ENCODE measurements at regions not wholly inside any gene's neighbourhood (a gene's known extent, or its start where the extent isn't known, plus 50 kb on each side); places are given as distances from the start of the nearest gene placed in this dataset.

DNA sequence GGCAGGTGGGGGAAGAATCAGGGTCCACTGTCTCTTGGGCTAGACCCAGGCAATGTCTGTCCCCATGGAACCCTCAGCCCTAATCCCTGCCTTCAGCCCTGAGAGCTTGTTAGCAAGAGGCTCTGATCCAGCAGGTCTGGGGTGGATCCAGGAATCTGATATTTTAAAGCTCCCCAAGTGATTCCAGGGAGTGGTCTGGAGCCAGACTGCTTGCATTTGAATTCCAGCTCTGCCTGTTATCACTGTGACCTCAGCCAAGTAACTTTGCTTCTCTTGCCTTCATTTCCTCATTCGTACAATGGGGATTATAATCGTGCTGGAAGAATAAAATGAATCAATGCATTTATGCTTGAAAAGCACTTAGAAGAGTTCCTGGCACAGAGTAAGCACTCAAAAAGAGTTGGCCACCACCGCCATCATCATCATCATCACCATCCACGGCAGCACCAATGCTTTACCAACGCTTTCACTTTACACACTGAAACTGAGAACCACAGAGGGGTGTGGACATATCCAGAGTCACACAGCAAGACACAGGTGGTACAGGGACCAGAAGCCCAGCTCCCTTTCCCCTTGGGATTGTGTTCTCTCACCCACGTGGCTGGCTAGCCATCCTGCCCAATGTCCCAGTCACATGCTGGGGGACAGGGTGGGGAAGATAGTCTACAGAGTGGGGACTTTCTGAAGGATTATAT, 75.7 kb upstream of the RALY start:
- Histone ChIP-seq H3K4me1 (ENCODE audit: control insufficient read depth in 1 of 2, insufficient read depth in 2 of 2, low read length in 2 of 2) (no peaks in the 10 kb centered on the region), H3K4me3 (ENCODE audit: low read length in 2 of 2) (no peak overlapping the region), H3K36me3 (ENCODE audit: control insufficient read depth in 1 of 2, insufficient read depth in 2 of 2, low read length in 1 of 2) (no peaks in the 10 kb centered on the region), H3K27me3 (ENCODE audit: control insufficient read depth in 1 of 2, insufficient read depth in 2 of 2, low read length in 1 of 2) (no peaks in the 10 kb centered on the region), H3K9me3 (ENCODE audit: control insufficient read depth, low read length) (no peaks in the 10 kb centered on the region), H3K27ac (ENCODE audit: low read depth in 1 of 2, low read length in 2 of 2) (no peak overlapping the region)
- intact Hi-C loops (cut with DNase I) = no loop called here
- WGBS, 2 donors = 35 to 49% methylated on average over 6 of the region's 6 CpGs
- DNase-seq = no peak
- peak; percentile 56 for ATAC-seq (ENCODE audit: low FRiP score)

DNA sequence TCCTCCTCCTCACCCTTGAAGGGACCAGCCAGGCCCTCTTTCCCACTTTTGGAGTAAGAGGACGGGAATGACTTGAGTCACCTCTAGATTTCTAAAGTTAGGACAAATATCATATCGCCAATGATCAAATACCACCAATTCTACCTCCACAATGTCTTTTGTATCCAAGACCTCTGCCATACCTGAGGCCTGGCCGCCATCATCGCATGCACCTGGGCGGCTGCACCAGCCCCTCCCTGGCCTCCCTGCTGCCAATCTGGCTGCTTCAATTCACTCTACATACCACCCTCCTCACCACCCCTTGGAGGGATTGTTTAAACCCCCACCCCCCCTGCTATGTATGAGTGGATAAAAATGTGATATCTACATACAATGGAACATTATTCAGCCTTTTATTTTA, 75.0 kb upstream of the RALY start:
- Histone ChIP-seq H3K4me3 (ENCODE audit: low read length in 2 of 2) (no peak overlapping the region), H3K27me3 (ENCODE audit: control insufficient read depth in 1 of 2, insufficient read depth in 2 of 2, low read length in 1 of 2) (no peaks in the 10 kb centered on the region), H3K27ac (ENCODE audit: low read depth in 1 of 2, low read length in 2 of 2) (no peak overlapping the region), H3K4me1 (ENCODE audit: control insufficient read depth in 1 of 2, insufficient read depth in 2 of 2, low read length in 2 of 2) (no peaks in the 10 kb centered on the region), H3K9me3 (ENCODE audit: control insufficient read depth, low read length) (no peaks in the 10 kb centered on the region), H3K36me3 (ENCODE audit: control insufficient read depth in 1 of 2, insufficient read depth in 2 of 2, low read length in 1 of 2) (no peaks in the 10 kb centered on the region)
- intact Hi-C loops (cut with DNase I) = no loop called here
- ATAC-seq (ENCODE audit: low FRiP score) = no peak
- DNase-seq = no peak
- WGBS, 2 donors = 95 to 96% methylated on average over 5 of the region's 5 CpGs

DNA sequence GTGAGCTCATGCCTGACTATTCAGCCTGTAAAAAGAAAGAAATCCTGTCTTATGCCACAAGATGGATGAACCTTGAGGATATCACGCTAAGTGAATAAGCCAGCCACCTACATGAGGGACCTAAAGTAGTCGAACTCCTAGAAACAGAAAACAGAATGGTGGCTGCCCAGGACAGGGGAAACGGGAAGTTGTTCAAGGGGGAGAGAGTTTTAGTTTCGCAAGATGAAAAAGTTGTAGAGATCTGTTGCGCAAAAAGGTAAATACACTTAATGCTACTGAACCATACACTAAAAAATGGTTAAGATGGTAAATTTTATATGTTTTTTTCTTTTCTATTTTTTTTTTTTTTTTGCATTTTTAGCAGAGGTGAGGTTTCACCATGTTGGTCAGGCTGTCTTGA, 74.1 kb upstream of the RALY start:
- ATAC-seq (ENCODE audit: low FRiP score) = no peak

DNA sequence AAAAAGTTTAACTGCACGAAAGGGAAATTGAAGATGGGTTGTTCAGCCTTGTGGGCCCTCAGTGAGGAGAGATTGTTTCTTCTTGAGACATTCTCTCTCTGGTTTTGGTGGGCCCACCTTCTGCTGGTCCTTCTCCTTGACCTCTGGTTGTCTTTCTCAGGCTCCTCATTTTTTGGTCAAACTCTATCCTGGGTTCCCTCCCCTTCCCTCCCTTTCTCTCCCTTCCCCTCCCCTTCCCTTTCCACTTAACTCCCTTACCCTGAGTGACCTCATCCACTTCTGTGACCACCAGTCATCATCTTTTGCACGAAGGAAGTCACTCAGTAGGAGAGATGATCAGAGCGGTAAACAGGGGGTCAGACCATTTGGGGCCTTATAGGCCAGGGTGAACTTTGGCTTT, 71.5 kb upstream of the RALY start:
- Histone ChIP-seq H3K27me3 (ENCODE audit: control insufficient read depth in 1 of 2, insufficient read depth in 2 of 2, low read length in 1 of 2) (no peaks in the 10 kb centered on the region), H3K4me3 (ENCODE audit: low read length in 2 of 2) (no peak overlapping the region), H3K36me3 (ENCODE audit: control insufficient read depth in 1 of 2, insufficient read depth in 2 of 2, low read length in 1 of 2) (no peaks in the 10 kb centered on the region), H3K4me1 (ENCODE audit: control insufficient read depth in 1 of 2, insufficient read depth in 2 of 2, low read length in 2 of 2) (no peaks in the 10 kb centered on the region), H3K27ac (ENCODE audit: low read depth in 1 of 2, low read length in 2 of 2) (no peak overlapping the region), H3K9me3 (ENCODE audit: control insufficient read depth, low read length) (no peaks in the 10 kb centered on the region)
- ATAC-seq (ENCODE audit: low FRiP score) (no peak), DNase-seq (no peak)
- intact Hi-C loops (cut with DNase I) = no loop called here
- WGBS, 2 donors = 84 to 89% methylated on average over 3 of the region's 3 CpGs

More for the DNA sequence above, 74.1 kb upstream of the RALY start:
- Histone ChIP-seq H3K36me3 (ENCODE audit: control insufficient read depth in 1 of 2, insufficient read depth in 2 of 2, low read length in 1 of 2) (no peaks in the 10 kb centered on the region), H3K27ac (ENCODE audit: low read depth in 1 of 2, low read length in 2 of 2) (no peak overlapping the region), H3K27me3 (ENCODE audit: control insufficient read depth in 1 of 2, insufficient read depth in 2 of 2, low read length in 1 of 2) (no peaks in the 10 kb centered on the region), H3K4me1 (ENCODE audit: control insufficient read depth in 1 of 2, insufficient read depth in 2 of 2, low read length in 2 of 2) (no peaks in the 10 kb centered on the region), H3K9me3 (ENCODE audit: control insufficient read depth, low read length) (no peaks in the 10 kb centered on the region), H3K4me3 (ENCODE audit: low read length in 2 of 2) (no peak overlapping the region)
- intact Hi-C loops (cut with DNase I) = no loop called here
- no peak for DNase-seq
- 88 to 93% methylated on average over 5 of the region's 5 CpGs for WGBS, 2 donors

GRCh38 chr20:33923740-33924139, 70.0 kb upstream of the RALY start:
- WGBS, 2 donors = 84 to 93% methylated on average over 4 of the region's 4 CpGs
- no peak for ATAC-seq (ENCODE audit: low FRiP score)

DNA sequence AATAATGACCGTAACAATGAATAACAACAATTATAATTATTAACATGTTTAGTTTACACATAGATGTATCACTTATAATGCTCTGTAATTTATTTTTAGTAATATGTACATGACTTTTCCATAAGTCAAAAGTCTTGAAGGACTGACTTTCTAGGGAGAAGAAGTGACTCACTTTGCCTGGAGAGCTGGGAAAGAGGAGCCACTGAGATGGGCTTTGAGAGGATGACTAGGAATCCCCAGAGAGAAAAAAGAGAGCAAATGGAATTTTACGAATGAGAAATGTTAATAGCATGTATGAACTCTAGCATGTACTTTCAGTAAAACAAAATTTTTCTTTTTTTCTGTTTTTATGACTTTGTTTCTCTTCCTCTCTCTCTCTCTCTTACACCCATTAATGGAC, 67.8 kb upstream of the RALY start:
- H3K36me3 ChIP-seq (ENCODE audit: control insufficient read depth in 1 of 2, insufficient read depth in 2 of 2, low read length in 1 of 2) = no peaks in the 10 kb centered on the region
- 83 to 84% methylated on average over 2 of the region's 2 CpGs for WGBS, 2 donors
- no peak for ATAC-seq (ENCODE audit: low FRiP score)
- H3K9me3 ChIP-seq (ENCODE audit: control insufficient read depth, low read length) = no peaks in the 10 kb centered on the region
- no peak overlapping the region for H3K27ac ChIP-seq (ENCODE audit: low read depth in 1 of 2, low read length in 2 of 2)
- no peaks in the 10 kb centered on the region for H3K27me3 ChIP-seq (ENCODE audit: control insufficient read depth in 1 of 2, insufficient read depth in 2 of 2, low read length in 1 of 2)
- DNase-seq = no peak
- intact Hi-C loops (cut with DNase I) = no loop called here
- H3K4me1 ChIP-seq (ENCODE audit: control insufficient read depth in 1 of 2, insufficient read depth in 2 of 2, low read length in 2 of 2) = no peaks in the 10 kb centered on the region
- no peak overlapping the region for H3K4me3 ChIP-seq (ENCODE audit: low read length in 2 of 2)

More at GRCh38 chr20:33923740-33924139, 70.0 kb upstream of the RALY start:
- intact Hi-C loops (cut with DNase I) = no loop called here
- DNase-seq = no peak
- no peak overlapping the region for H3K27ac ChIP-seq (ENCODE audit: low read depth in 1 of 2, low read length in 2 of 2)
- no peaks in the 10 kb centered on the region for H3K9me3 ChIP-seq (ENCODE audit: control insufficient read depth, low read length)
- no peaks in the 10 kb centered on the region for H3K27me3 ChIP-seq (ENCODE audit: control insufficient read depth in 1 of 2, insufficient read depth in 2 of 2, low read length in 1 of 2)
- no peak overlapping the region for H3K4me3 ChIP-seq (ENCODE audit: low read length in 2 of 2)
- H3K36me3 ChIP-seq (ENCODE audit: control insufficient read depth in 1 of 2, insufficient read depth in 2 of 2, low read length in 1 of 2) = no peaks in the 10 kb centered on the region
- no peaks in the 10 kb centered on the region for H3K4me1 ChIP-seq (ENCODE audit: control insufficient read depth in 1 of 2, insufficient read depth in 2 of 2, low read length in 2 of 2)

DNA sequence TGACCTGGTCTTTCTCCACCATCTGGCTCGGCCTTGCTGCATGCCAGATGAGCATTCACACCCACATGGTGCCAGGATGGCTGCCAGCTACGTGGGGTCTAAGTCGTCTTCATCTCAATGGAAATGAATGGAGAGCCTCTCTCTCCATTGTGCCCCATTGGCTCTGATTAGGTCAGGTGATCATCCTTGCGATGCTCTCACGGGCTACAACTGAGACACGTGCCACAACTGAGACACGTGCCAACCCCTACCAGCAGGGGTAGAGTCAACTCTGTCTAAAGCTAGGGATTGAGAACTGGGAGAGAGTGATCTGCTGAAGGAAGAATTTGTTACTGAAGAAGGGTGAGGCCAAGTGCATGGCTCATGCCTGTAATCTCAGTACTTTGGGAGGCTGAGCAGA, 67.3 kb upstream of the RALY start:
- H3K4me3 ChIP-seq (ENCODE audit: low read length in 2 of 2) = no peak overlapping the region
- no peaks in the 10 kb centered on the region for H3K36me3 ChIP-seq (ENCODE audit: control insufficient read depth in 1 of 2, insufficient read depth in 2 of 2, low read length in 1 of 2)
- 90% methylated on average over 7 of the region's 7 CpGs for WGBS, 2 donors
- no peaks in the 10 kb centered on the region for H3K9me3 ChIP-seq (ENCODE audit: control insufficient read depth, low read length)
- no peak overlapping the region for H3K27ac ChIP-seq (ENCODE audit: low read depth in 1 of 2, low read length in 2 of 2)
- no peaks in the 10 kb centered on the region for H3K27me3 ChIP-seq (ENCODE audit: control insufficient read depth in 1 of 2, insufficient read depth in 2 of 2, low read length in 1 of 2)
- no peaks in the 10 kb centered on the region for H3K4me1 ChIP-seq (ENCODE audit: control insufficient read depth in 1 of 2, insufficient read depth in 2 of 2, low read length in 2 of 2)
- intact Hi-C loops (cut with DNase I) = no loop called here
- ATAC-seq (ENCODE audit: low FRiP score) = no peak
- no peak for DNase-seq

- no peak overlapping the region for H3K4me3 ChIP-seq (ENCODE audit: low read length in 2 of 2)
- intact Hi-C loops (cut with DNase I) = no loop called here
- H3K27ac ChIP-seq (ENCODE audit: low read depth in 1 of 2, low read length in 2 of 2) = no peak overlapping the region
- no peaks in the 10 kb centered on the region for H3K4me1 ChIP-seq (ENCODE audit: control insufficient read depth in 1 of 2, insufficient read depth in 2 of 2, low read length in 2 of 2)
- DNase-seq = no peak
- H3K36me3 ChIP-seq (ENCODE audit: control insufficient read depth in 1 of 2, insufficient read depth in 2 of 2, low read length in 1 of 2) = no peaks in the 10 kb centered on the region
- H3K27me3 ChIP-seq (ENCODE audit: control insufficient read depth in 1 of 2, insufficient read depth in 2 of 2, low read length in 1 of 2) = no peaks in the 10 kb centered on the region
- WGBS, 2 donors = 90 to 94% methylated on average over 5 of the region's 5 CpGs
- ATAC-seq (ENCODE audit: low FRiP score) = no peak
- H3K9me3 ChIP-seq (ENCODE audit: control insufficient read depth, low read length) = no peaks in the 10 kb centered on the region
These were observed 66.0 kb upstream of the RALY start for GRCh38 chr20:33927724-33928123.

- no peaks in the 10 kb centered on the region for H3K27me3 ChIP-seq (ENCODE audit: control insufficient read depth in 1 of 2, insufficient read depth in 2 of 2, low read length in 1 of 2)
- H3K27ac ChIP-seq (ENCODE audit: low read depth in 1 of 2, low read length in 2 of 2) = no peak overlapping the region
- H3K4me3 ChIP-seq (ENCODE audit: low read length in 2 of 2) = no peak overlapping the region
- intact Hi-C loops (cut with DNase I) = loop anchor here (5.0 to 10.0 kb wide), 3 partner anchors 68 to 197 kb away; no protein-coding TSS in a partner anchor
- WGBS, 2 donors = 67 to 70% methylated on average over 6 of the region's 6 CpGs
- DNase-seq (no peak), ATAC-seq (ENCODE audit: low FRiP score) (no peak)
- H3K9me3 ChIP-seq (ENCODE audit: control insufficient read depth, low read length) = no peaks in the 10 kb centered on the region
- no peaks in the 10 kb centered on the region for H3K4me1 ChIP-seq (ENCODE audit: control insufficient read depth in 1 of 2, insufficient read depth in 2 of 2, low read length in 2 of 2)
- H3K36me3 ChIP-seq (ENCODE audit: control insufficient read depth in 1 of 2, insufficient read depth in 2 of 2, low read length in 1 of 2) = no peaks in the 10 kb centered on the region
These were observed 63.8 kb upstream of the RALY start for GRCh38 chr20:33929917-33930316.

All from aorta (tissue), 5 donors.